ENCODE measurements at regions not wholly inside any gene's neighbourhood (a gene's known extent, or its start where the extent isn't known, plus 50 kb on each side); places are given as distances from the start of the nearest gene placed in this dataset.
"Not testable (repeated sequence)": the region's sequence is repeated elsewhere in the genome, so short reads cannot be mapped to it uniquely, and the experiment has no call there.

- no peak overlapping the region for H3K18ac ChIP-seq (ENCODE audit: low read length)
- no peaks in the 10 kb centered on the region for H3K36me3 ChIP-seq (replicated peaks in 1 of 2; ENCODE audit: control insufficient read depth in 2 of 2, insufficient read depth in 2 of 2, low read length in 2 of 2)
- no peak overlapping the region for H3K4me3 ChIP-seq (ENCODE audit: low read length in 2 of 2)
- H3K23ac ChIP-seq (ENCODE audit: low read depth, low read length, poor library complexity) = no peak overlapping the region
- peaks cover under 1 to 34% of the 10 kb centered on the region in 2 donors for H3K9me3 ChIP-seq (replicated peaks in 1 of 2; ENCODE audit: control insufficient read depth in 2 of 2, insufficient read depth in 1 of 2, low read depth in 1 of 2, low read length in 2 of 2)
- no peak overlapping the region for H2AK5ac ChIP-seq (ENCODE audit: low read depth, low read length)
- no peak overlapping the region for H3K4ac ChIP-seq (ENCODE audit: low read length)
- no peak for DNase-seq (ENCODE audit: low spot score)
- no peak overlapping the region for H2BK12ac ChIP-seq (ENCODE audit: low read length)
- H4K8ac ChIP-seq (ENCODE audit: low read depth, low read length) = no peak overlapping the region
- no peak overlapping the region for H2BK15ac ChIP-seq (ENCODE audit: low read length)
- no peak overlapping the region for H4K91ac ChIP-seq (ENCODE audit: low read depth, low read length, poor library complexity)
- H3K4me2 ChIP-seq (ENCODE audit: insufficient read depth, low read length, poor library complexity, severe bottlenecking) = no peak overlapping the region
- WGBS, 2 donors (ENCODE audit: extremely low coverage in 2 of 2, insufficient read length in 2 of 2, insufficient replicate concordance in 1 of 2) = no CpG with 5 or more reads among the region's 4 CpGs
- no peak overlapping the region for H2BK5ac ChIP-seq (ENCODE audit: low read length)
- no peak overlapping the region for H2AFZ ChIP-seq (ENCODE audit: low read length)
- H3K9ac ChIP-seq (ENCODE audit: low read depth, low read length, poor library complexity) = no peak overlapping the region
- H3K14ac ChIP-seq (ENCODE audit: low read length) = no peak overlapping the region
- no peak overlapping the region for H3K27ac ChIP-seq (replicated peaks; ENCODE audit: low read length)
- H3K27me3 ChIP-seq (ENCODE audit: control insufficient read depth in 3 of 3, insufficient read depth in 3 of 3, low read depth in 1 of 3, low read length in 3 of 3) = no peaks in the 10 kb centered on the region
- no peaks in the 10 kb centered on the region for H3K79me1 ChIP-seq (ENCODE audit: low read depth, low read length)
- H3K4me1 ChIP-seq (ENCODE audit: control insufficient read depth in 2 of 2, insufficient read depth in 1 of 2, low read depth in 1 of 2, low read length in 2 of 2) = peaks cover 0 to 2% of the 10 kb centered on the region in 2 donors
- H2BK120ac ChIP-seq (ENCODE audit: low read depth, low read length) = no peak overlapping the region
Measured at GRCh38 chr2:360124-360523, 72.2 kb upstream of the ALKAL2 start.

DNA sequence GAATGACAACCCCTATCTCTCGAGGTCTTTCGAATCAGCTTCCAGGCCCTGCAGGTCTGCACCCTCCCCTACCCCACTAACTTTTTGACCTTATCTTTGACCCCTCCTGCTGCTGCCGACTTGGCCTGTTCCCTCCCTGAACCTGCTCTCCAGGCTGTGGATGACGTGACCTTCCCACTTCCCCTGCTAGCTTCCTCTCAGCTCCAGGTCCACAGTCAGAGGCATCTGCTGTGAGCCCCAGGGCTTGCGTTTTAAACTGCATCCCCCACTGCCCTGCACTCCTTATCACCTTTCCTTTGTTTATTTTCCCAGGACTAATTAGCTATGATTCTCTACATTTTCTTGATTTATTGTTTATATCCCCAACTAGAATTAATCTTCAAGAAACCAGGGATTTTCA lies 71.2 kb upstream of the ALKAL2 start:
- Histone ChIP-seq H3K4ac (ENCODE audit: low read length) (no peak overlapping the region), H3K4me3 (ENCODE audit: low read length in 2 of 2) (peak overlapping the region in 1 of 2 donors; percentile 57), H4K8ac (ENCODE audit: low read depth, low read length) (no peak overlapping the region), H3K23ac (ENCODE audit: low read depth, low read length, poor library complexity) (no peak overlapping the region), H3K9me3 (replicated peaks in 1 of 2; ENCODE audit: control insufficient read depth in 2 of 2, insufficient read depth in 1 of 2, low read depth in 1 of 2, low read length in 2 of 2) (peaks cover 2 to 34% of the 10 kb centered on the region in 2 donors), H3K18ac (ENCODE audit: low read length) (no peak overlapping the region), H2BK15ac (ENCODE audit: low read length) (no peak overlapping the region), H2AK5ac (ENCODE audit: low read depth, low read length) (no peak overlapping the region), H2AFZ (ENCODE audit: low read length) (no peak overlapping the region), H3K9ac (ENCODE audit: low read depth, low read length, poor library complexity) (peak overlapping the region; percentile 78), H2BK5ac (ENCODE audit: low read length) (no peak overlapping the region), H2BK120ac (ENCODE audit: low read depth, low read length) (no peak overlapping the region), H3K4me2 (ENCODE audit: insufficient read depth, low read length, poor library complexity, severe bottlenecking) (no peak overlapping the region), H3K4me1 (ENCODE audit: control insufficient read depth in 2 of 2, insufficient read depth in 1 of 2, low read depth in 1 of 2, low read length in 2 of 2) (peaks cover 0 to 2% of the 10 kb centered on the region in 2 donors), H3K79me1 (ENCODE audit: low read depth, low read length) (peaks cover 1% of the 10 kb centered on the region), H3K27me3 (ENCODE audit: control insufficient read depth in 3 of 3, insufficient read depth in 3 of 3, low read depth in 1 of 3, low read length in 3 of 3) (no peaks in the 10 kb centered on the region), H3K36me3 (replicated peaks in 1 of 2; ENCODE audit: control insufficient read depth in 2 of 2, insufficient read depth in 2 of 2, low read length in 2 of 2) (no peaks in the 10 kb centered on the region), H4K91ac (ENCODE audit: low read depth, low read length, poor library complexity) (no peak overlapping the region), H3K14ac (ENCODE audit: low read length) (no peak overlapping the region), H2BK12ac (ENCODE audit: low read length) (no peak overlapping the region), H3K27ac (replicated peaks; ENCODE audit: low read length) (no peak overlapping the region)
- DNase-seq (ENCODE audit: low spot score) = no peak
- no CpG with 5 or more reads among the region's 5 CpGs for WGBS, 2 donors (ENCODE audit: extremely low coverage in 2 of 2, insufficient read length in 2 of 2, insufficient replicate concordance in 1 of 2)

DNA sequence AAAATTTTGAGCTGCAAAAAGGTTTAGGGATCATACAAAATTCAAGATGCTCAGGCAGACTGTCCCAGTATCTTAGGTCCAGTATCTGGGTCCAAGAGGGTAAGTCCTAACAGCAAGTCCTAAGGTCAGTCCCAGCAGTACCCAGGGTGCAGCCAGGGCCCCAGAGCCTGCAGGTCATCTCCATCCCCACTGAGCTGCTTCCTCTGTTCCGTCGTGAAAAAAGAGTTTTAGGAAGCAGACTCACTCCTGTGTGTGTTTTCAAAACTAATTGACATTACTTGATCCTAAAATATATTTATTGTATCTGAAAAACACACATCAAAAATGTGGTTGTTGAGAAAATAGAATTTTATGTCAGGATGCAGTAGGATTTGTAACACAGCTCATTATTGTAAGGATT lies 69.9 kb upstream of the ALKAL2 start:
- Histone ChIP-seq H2BK15ac (ENCODE audit: low read length) (no peak overlapping the region), H2BK12ac (ENCODE audit: low read length) (no peak overlapping the region)

GRCh38 chr2:356304-356703 lies 68.4 kb upstream of the ALKAL2 start:
- not testable (repeated sequence) for H3K4me1 ChIP-seq (ENCODE audit: control insufficient read depth in 2 of 2, insufficient read depth in 1 of 2, low read depth in 1 of 2, low read length in 2 of 2); H2BK15ac ChIP-seq (ENCODE audit: low read length); H3K14ac ChIP-seq (ENCODE audit: low read length); H3K9ac ChIP-seq (ENCODE audit: low read depth, low read length, poor library complexity); H3K27me3 ChIP-seq (ENCODE audit: control insufficient read depth in 3 of 3, insufficient read depth in 3 of 3, low read depth in 1 of 3, low read length in 3 of 3); H4K8ac ChIP-seq (ENCODE audit: low read depth, low read length); H3K4ac ChIP-seq (ENCODE audit: low read length); DNase-seq (ENCODE audit: low spot score); H3K36me3 ChIP-seq (replicated peaks in 1 of 2; ENCODE audit: control insufficient read depth in 2 of 2, insufficient read depth in 2 of 2, low read length in 2 of 2); H3K4me3 ChIP-seq (ENCODE audit: low read length in 2 of 2); H2BK120ac ChIP-seq (ENCODE audit: low read depth, low read length); H2AFZ ChIP-seq (ENCODE audit: low read length); H2AK5ac ChIP-seq (ENCODE audit: low read depth, low read length); H2BK5ac ChIP-seq (ENCODE audit: low read length); H4K91ac ChIP-seq (ENCODE audit: low read depth, low read length, poor library complexity); H3K79me1 ChIP-seq (ENCODE audit: low read depth, low read length); H3K4me2 ChIP-seq (ENCODE audit: insufficient read depth, low read length, poor library complexity, severe bottlenecking); H2BK12ac ChIP-seq (ENCODE audit: low read length); H3K27ac ChIP-seq (replicated peaks; ENCODE audit: low read length); H3K23ac ChIP-seq (ENCODE audit: low read depth, low read length, poor library complexity)
- peaks cover 2 to 13% of the 10 kb centered on the region in 2 donors for H3K9me3 ChIP-seq (replicated peaks in 1 of 2; ENCODE audit: control insufficient read depth in 2 of 2, insufficient read depth in 1 of 2, low read depth in 1 of 2, low read length in 2 of 2)
- H3K18ac ChIP-seq (ENCODE audit: low read length) = peak overlapping the region; percentile 4
- no CpG with 5 or more reads among the region's 21 CpGs for WGBS, 2 donors (ENCODE audit: extremely low coverage in 2 of 2, insufficient read length in 2 of 2, insufficient replicate concordance in 1 of 2)

More for the DNA sequence above, 69.9 kb upstream of the ALKAL2 start:
- Histone ChIP-seq H3K18ac (ENCODE audit: low read length) (no peak overlapping the region), H4K91ac (ENCODE audit: low read depth, low read length, poor library complexity) (no peak overlapping the region), H4K8ac (ENCODE audit: low read depth, low read length) (no peak overlapping the region), H3K4me3 (ENCODE audit: low read length in 2 of 2) (no peak overlapping the region), H3K4ac (ENCODE audit: low read length) (no peak overlapping the region), H3K36me3 (replicated peaks in 1 of 2; ENCODE audit: control insufficient read depth in 2 of 2, insufficient read depth in 2 of 2, low read length in 2 of 2) (no peaks in the 10 kb centered on the region), H3K27me3 (ENCODE audit: control insufficient read depth in 3 of 3, insufficient read depth in 3 of 3, low read depth in 1 of 3, low read length in 3 of 3) (no peaks in the 10 kb centered on the region), H3K4me1 (ENCODE audit: control insufficient read depth in 2 of 2, insufficient read depth in 1 of 2, low read depth in 1 of 2, low read length in 2 of 2) (peaks cover 0 to 2% of the 10 kb centered on the region in 2 donors), H3K79me1 (ENCODE audit: low read depth, low read length) (peaks cover 1% of the 10 kb centered on the region), H2AFZ (ENCODE audit: low read length) (no peak overlapping the region), H2AK5ac (ENCODE audit: low read depth, low read length) (no peak overlapping the region), H3K23ac (ENCODE audit: low read depth, low read length, poor library complexity) (no peak overlapping the region), H3K14ac (ENCODE audit: low read length) (no peak overlapping the region), H2BK120ac (ENCODE audit: low read depth, low read length) (no peak overlapping the region), H2BK5ac (ENCODE audit: low read length) (no peak overlapping the region), H3K4me2 (ENCODE audit: insufficient read depth, low read length, poor library complexity, severe bottlenecking) (no peak overlapping the region), H3K9ac (ENCODE audit: low read depth, low read length, poor library complexity) (no peak overlapping the region), H3K27ac (replicated peaks; ENCODE audit: low read length) (no peak overlapping the region), H3K9me3 (replicated peaks in 1 of 2; ENCODE audit: control insufficient read depth in 2 of 2, insufficient read depth in 1 of 2, low read depth in 1 of 2, low read length in 2 of 2) (peaks cover 2 to 27% of the 10 kb centered on the region in 2 donors)
- no peak for DNase-seq (ENCODE audit: low spot score)
- no CpG with 5 or more reads among the region's 2 CpGs for WGBS, 2 donors (ENCODE audit: extremely low coverage in 2 of 2, insufficient read length in 2 of 2, insufficient replicate concordance in 1 of 2)

Data from neuronal stem cell (in vitro differentiated cells).